HEK293 (cell line): ENCODE measurements at regions not wholly inside any gene's neighbourhood (a gene's known extent, or its start where the extent isn't known, plus 50 kb on each side); places are given as distances from the start of the nearest gene placed in this dataset.

Source experiments
- FEZF1 ChIP-seq: fragments of 450-650 bp; formaldehyde crosslinking; IDR thresholded peaks from 2 replicates; pipeline ENCODE4 v1.5.1; 2016; ENCODE audit warnings: missing biosample characterization, missing genetic modification characterization
- IKZF3 ChIP-seq: fragments of 450-650 bp; IDR thresholded peaks from 2 replicates; pipeline ENCODE4 v1.5.0; 2018; ENCODE audit warnings: missing biosample characterization, mild to moderate bottlenecking, missing genetic modification characterization, moderate library complexity
- MEIS1 ChIP-seq: sonication (generic); formaldehyde crosslinking; IDR thresholded peaks from 2 replicates; pipeline ENCODE4 v1.8.1; 2022; ENCODE audit warnings: missing genetic modification reagents, mild to moderate bottlenecking, borderline replicate concordance
- OSR2 ChIP-seq: fragments of 450-650 bp; formaldehyde crosslinking; IDR thresholded peaks from 2 replicates; pipeline ENCODE4 v1.5.1; 2016; ENCODE audit warnings: missing biosample characterization, missing genetic modification characterization
- TCF7L2 ChIP-seq: IDR thresholded peaks from 2 replicates; pipeline ENCODE4 v1.6.1; 2011; ENCODE audit warnings: low read depth, mild to moderate bottlenecking, inconsistent platforms, low read length, moderate library complexity, borderline replicate concordance
- TRIM28 ChIP-seq: IDR thresholded peaks from 2 replicates; pipeline ENCODE4 v1.6.1; 2011; ENCODE audit warnings: low read length, control low read depth, borderline replicate concordance
- ZBTB1 ChIP-seq: fragments of 450-650 bp; formaldehyde crosslinking; IDR thresholded peaks from 2 replicates; pipeline ENCODE4 v1.5.1; 2016; ENCODE audit warnings: missing biosample characterization, missing genetic modification characterization
- ZBTB17 ChIP-seq: fragments of 450-650 bp; formaldehyde crosslinking; IDR thresholded peaks from 2 replicates; pipeline ENCODE4 v1.5.1; 2016; ENCODE audit warnings: missing biosample characterization, missing genetic modification characterization
- ZBTB44 ChIP-seq: fragments of 450-650 bp; IDR thresholded peaks from 2 replicates; pipeline ENCODE4 v1.5.1; 2018; ENCODE audit warnings: missing biosample characterization, mild to moderate bottlenecking, missing genetic modification characterization
- ZEB2 ChIP-seq: fragments of 450-650 bp; formaldehyde crosslinking; IDR thresholded peaks from 2 replicates; pipeline ENCODE4 v1.5.1; 2016; ENCODE audit warnings: missing biosample characterization, missing genetic modification characterization
- ZNF366 ChIP-seq: fragments of 450-650 bp; formaldehyde crosslinking; conservative IDR thresholded peaks from 2 replicates; pipeline ENCODE4 v1.5.1; 2016; ENCODE audit warnings: missing biosample characterization, missing genetic modification characterization
- ZNF37A ChIP-seq: fragments of 450-650 bp; IDR thresholded peaks from 2 replicates; pipeline ENCODE4 v1.5.1; 2018; ENCODE audit warnings: missing biosample characterization, missing genetic modification characterization
- ZNF558 ChIP-seq: fragments of 450-650 bp; formaldehyde crosslinking; IDR thresholded peaks from 2 replicates; pipeline ENCODE4 v1.5.1; 2016; ENCODE audit warnings: missing biosample characterization, missing genetic modification characterization
- ZNF629 ChIP-seq: fragments of 450-650 bp; formaldehyde crosslinking; IDR thresholded peaks from 2 replicates; pipeline ENCODE4 v1.5.1; 2017; ENCODE audit warnings: missing biosample characterization, missing genetic modification characterization
- ZNF843 ChIP-seq: fragments of 450-650 bp; formaldehyde crosslinking; IDR thresholded peaks from 2 replicates; pipeline ENCODE4 v1.5.1; 2016; ENCODE audit warnings: missing biosample characterization, missing genetic modification characterization
- ZSCAN23 ChIP-seq: fragments of 450-650 bp; formaldehyde crosslinking; IDR thresholded peaks from 2 replicates; pipeline ENCODE4 v1.5.1; 2016; ENCODE audit warnings: missing biosample characterization, missing genetic modification characterization
- ZXDB ChIP-seq: fragments of 450-650 bp; formaldehyde crosslinking; IDR thresholded peaks from 2 replicates; pipeline ENCODE4 v1.5.1; 2016; ENCODE audit warnings: missing biosample characterization, missing genetic modification characterization
- TF ChIP-seq, protein P1 (sequence below): fragments of 450-650 bp; formaldehyde crosslinking; IDR thresholded peaks from 2 replicates; pipeline ENCODE4 v1.5.1; 2017; ENCODE audit warnings: missing biosample characterization, missing genetic modification characterization
- TF ChIP-seq, protein P2 (sequence below): fragments of 450-650 bp; formaldehyde crosslinking; IDR thresholded peaks from 2 replicates; pipeline ENCODE4 v1.5.1; 2017; ENCODE audit warnings: missing biosample characterization, missing genetic modification characterization
- TF ChIP-seq, protein P3 (sequence below): fragments of 450-650 bp; formaldehyde crosslinking; IDR thresholded peaks from 2 replicates; pipeline ENCODE4 v1.5.1; 2016; ENCODE audit warnings: missing biosample characterization, missing genetic modification characterization
- TF ChIP-seq, protein P4 (sequence below): fragments of 450-650 bp; formaldehyde crosslinking; IDR thresholded peaks from 2 replicates; pipeline ENCODE4 v1.5.1; 2016; ENCODE audit warnings: missing biosample characterization, missing genetic modification characterization, borderline replicate concordance
- TF ChIP-seq, protein P5 (sequence below): fragments of 450-650 bp; formaldehyde crosslinking; IDR thresholded peaks from 2 replicates; pipeline ENCODE4 v1.5.1; 2016; ENCODE audit warnings: missing biosample characterization, missing genetic modification characterization

GRCh38 chr6:134723081-134723871, 226.6 kb downstream of the ALDH8A1 start (continued):
- TF ChIP-seq FEZF1 (tag by site-specific recombination) (peak; percentile 73), ZNF37A (tag by site-specific recombination) (no peak), ZEB2 (tag by site-specific recombination) (0 out of 2 replicates have a peak, but pooled peaks have one; percentile 10), ZNF629 (peak; percentile 49; the same call in 1 of the 2 replicates), IKZF3 (tag by site-specific recombination) (peak; percentile 93), TCF7L2 (peak; percentile 95), ZSCAN23 (tag by site-specific recombination) (0 out of 2 replicates have a peak, but pooled peaks have one; percentile 46), ZXDB (tag by site-specific recombination) (peak; percentile 27; the same call in 1 of the 2 replicates), ZBTB44 (tag by site-specific recombination) (0 out of 2 replicates have a peak, but pooled peaks have one; percentile 4), MEIS1 (CRISPR knock-in tag) (no peak), TRIM28 (peak; percentile 92), ZBTB1 (no peak), OSR2 (tag by site-specific recombination) (peak; percentile 90), ZBTB17 (peak; percentile 56), ZNF366 (tag by site-specific recombination) (peak; percentile 59), ZNF558 (tag by site-specific recombination) (0 out of 2 replicates have a peak, but pooled peaks have one; percentile 62), ZNF843 (tag by site-specific recombination) (peak; percentile 84)
- TF ChIP-seq, protein P1, sequence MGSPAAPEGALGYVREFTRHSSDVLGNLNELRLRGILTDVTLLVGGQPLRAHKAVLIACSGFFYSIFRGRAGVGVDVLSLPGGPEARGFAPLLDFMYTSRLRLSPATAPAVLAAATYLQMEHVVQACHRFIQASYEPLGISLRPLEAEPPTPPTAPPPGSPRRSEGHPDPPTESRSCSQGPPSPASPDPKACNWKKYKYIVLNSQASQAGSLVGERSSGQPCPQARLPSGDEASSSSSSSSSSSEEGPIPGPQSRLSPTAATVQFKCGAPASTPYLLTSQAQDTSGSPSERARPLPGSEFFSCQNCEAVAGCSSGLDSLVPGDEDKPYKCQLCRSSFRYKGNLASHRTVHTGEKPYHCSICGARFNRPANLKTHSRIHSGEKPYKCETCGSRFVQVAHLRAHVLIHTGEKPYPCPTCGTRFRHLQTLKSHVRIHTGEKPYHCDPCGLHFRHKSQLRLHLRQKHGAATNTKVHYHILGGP (tag by site-specific recombination): peak; percentile 80
- TF ChIP-seq, protein P2, sequence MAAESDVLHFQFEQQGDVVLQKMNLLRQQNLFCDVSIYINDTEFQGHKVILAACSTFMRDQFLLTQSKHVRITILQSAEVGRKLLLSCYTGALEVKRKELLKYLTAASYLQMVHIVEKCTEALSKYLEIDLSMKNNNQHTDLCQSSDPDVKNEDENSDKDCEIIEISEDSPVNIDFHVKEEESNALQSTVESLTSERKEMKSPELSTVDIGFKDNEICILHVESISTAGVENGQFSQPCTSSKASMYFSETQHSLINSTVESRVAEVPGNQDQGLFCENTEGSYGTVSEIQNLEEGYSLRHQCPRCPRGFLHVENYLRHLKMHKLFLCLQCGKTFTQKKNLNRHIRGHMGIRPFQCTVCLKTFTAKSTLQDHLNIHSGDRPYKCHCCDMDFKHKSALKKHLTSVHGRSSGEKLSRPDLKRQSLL (tag by site-specific recombination): 0 out of 2 replicates have a peak, but pooled peaks have one; percentile 7
- TF ChIP-seq, protein P3, sequence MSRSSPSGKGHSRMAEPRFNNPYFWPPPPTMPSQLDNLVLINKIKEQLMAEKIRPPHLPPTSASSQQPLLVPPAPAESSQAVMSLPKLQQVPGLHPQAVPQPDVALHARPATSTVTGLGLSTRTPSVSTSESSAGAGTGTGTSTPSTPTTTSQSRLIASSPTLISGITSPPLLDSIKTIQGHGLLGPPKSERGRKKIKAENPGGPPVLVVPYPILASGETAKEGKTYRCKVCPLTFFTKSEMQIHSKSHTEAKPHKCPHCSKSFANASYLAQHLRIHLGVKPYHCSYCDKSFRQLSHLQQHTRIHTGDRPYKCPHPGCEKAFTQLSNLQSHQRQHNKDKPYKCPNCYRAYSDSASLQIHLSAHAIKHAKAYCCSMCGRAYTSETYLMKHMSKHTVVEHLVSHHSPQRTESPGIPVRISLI (tag by site-specific recombination): peak; percentile 70; the same call in 1 of the 2 replicates
- TF ChIP-seq, protein P4, sequence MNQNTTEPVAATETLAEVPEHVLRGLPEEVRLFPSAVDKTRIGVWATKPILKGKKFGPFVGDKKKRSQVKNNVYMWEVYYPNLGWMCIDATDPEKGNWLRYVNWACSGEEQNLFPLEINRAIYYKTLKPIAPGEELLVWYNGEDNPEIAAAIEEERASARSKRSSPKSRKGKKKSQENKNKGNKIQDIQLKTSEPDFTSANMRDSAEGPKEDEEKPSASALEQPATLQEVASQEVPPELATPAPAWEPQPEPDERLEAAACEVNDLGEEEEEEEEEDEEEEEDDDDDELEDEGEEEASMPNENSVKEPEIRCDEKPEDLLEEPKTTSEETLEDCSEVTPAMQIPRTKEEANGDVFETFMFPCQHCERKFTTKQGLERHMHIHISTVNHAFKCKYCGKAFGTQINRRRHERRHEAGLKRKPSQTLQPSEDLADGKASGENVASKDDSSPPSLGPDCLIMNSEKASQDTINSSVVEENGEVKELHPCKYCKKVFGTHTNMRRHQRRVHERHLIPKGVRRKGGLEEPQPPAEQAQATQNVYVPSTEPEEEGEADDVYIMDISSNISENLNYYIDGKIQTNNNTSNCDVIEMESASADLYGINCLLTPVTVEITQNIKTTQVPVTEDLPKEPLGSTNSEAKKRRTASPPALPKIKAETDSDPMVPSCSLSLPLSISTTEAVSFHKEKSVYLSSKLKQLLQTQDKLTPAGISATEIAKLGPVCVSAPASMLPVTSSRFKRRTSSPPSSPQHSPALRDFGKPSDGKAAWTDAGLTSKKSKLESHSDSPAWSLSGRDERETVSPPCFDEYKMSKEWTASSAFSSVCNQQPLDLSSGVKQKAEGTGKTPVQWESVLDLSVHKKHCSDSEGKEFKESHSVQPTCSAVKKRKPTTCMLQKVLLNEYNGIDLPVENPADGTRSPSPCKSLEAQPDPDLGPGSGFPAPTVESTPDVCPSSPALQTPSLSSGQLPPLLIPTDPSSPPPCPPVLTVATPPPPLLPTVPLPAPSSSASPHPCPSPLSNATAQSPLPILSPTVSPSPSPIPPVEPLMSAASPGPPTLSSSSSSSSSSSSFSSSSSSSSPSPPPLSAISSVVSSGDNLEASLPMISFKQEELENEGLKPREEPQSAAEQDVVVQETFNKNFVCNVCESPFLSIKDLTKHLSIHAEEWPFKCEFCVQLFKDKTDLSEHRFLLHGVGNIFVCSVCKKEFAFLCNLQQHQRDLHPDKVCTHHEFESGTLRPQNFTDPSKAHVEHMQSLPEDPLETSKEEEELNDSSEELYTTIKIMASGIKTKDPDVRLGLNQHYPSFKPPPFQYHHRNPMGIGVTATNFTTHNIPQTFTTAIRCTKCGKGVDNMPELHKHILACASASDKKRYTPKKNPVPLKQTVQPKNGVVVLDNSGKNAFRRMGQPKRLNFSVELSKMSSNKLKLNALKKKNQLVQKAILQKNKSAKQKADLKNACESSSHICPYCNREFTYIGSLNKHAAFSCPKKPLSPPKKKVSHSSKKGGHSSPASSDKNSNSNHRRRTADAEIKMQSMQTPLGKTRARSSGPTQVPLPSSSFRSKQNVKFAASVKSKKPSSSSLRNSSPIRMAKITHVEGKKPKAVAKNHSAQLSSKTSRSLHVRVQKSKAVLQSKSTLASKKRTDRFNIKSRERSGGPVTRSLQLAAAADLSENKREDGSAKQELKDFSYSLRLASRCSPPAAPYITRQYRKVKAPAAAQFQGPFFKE (tag by site-specific recombination): no peak
- TF ChIP-seq, protein P5, sequence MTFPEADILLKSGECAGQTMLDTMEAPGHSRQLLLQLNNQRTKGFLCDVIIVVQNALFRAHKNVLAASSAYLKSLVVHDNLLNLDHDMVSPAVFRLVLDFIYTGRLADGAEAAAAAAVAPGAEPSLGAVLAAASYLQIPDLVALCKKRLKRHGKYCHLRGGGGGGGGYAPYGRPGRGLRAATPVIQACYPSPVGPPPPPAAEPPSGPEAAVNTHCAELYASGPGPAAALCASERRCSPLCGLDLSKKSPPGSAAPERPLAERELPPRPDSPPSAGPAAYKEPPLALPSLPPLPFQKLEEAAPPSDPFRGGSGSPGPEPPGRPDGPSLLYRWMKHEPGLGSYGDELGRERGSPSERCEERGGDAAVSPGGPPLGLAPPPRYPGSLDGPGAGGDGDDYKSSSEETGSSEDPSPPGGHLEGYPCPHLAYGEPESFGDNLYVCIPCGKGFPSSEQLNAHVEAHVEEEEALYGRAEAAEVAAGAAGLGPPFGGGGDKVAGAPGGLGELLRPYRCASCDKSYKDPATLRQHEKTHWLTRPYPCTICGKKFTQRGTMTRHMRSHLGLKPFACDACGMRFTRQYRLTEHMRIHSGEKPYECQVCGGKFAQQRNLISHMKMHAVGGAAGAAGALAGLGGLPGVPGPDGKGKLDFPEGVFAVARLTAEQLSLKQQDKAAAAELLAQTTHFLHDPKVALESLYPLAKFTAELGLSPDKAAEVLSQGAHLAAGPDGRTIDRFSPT (tag by site-specific recombination): peak; percentile 81
